ENCODE measurements at regions not wholly inside any gene's neighbourhood (a gene's known extent, or its start where the extent isn't known, plus 50 kb on each side); places are given as distances from the start of the nearest gene placed in this dataset.

DNA sequence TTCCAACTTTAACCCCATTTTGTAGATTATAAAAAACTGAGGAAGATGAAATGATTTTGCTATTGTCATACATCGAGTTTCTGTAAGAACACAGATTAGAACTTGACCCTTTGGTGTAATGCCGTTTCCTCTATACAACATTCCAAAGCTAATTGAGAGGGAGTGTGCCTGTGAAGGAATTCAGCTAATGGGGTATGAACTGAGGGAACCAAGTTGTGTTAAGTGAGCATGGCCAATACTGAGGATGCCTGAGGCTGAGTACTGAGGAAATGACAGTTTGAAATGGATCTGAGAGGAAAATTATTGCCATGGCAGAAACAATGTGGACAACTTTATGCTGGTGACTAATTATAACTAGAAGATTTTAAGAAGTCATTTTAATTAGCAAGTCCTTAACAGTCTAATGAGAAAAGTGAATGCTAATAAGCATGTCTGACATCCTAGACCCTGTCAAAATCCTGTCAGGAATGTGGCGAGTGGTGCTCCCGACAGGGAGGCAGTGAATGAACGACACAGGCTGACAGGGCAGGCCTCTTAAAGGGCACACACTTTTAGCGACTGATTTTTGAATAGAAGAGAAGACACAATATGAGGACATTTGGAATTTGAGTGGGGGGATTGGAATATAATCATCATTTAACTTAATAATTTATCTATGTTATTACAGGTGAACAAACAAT is 262.5 kb downstream of the HLX start:
- TF ChIP-seq PPARA (CRISPR knock-in tag; IDR thresholded peaks at IDR 0.05; ENCODE audit: borderline replicate concordance) (no peak), ESRRG (CRISPR knock-in tag; IDR thresholded peaks at IDR 0.05) (no peak), BACH2 (CRISPR knock-in tag; IDR thresholded peaks at IDR 0.05; ENCODE audit: borderline replicate concordance) (no peak), ZFP3 (CRISPR knock-in tag; IDR thresholded peaks at IDR 0.05) (no peak), ZNF565 (CRISPR knock-in tag; conservative IDR thresholded peaks at IDR 0.05; ENCODE audit: low read depth) (no peak), ZFP30 (CRISPR knock-in tag; IDR thresholded peaks at IDR 0.05) (no peak), ZC3H10 (CRISPR knock-in tag; IDR thresholded peaks at IDR 0.05) (no peak), RARB (CRISPR knock-in tag; IDR thresholded peaks at IDR 0.05) (no peak), GLIS3 (CRISPR knock-in tag; IDR thresholded peaks at IDR 0.05) (no peak)
- TF ChIP-seq, protein P1, sequence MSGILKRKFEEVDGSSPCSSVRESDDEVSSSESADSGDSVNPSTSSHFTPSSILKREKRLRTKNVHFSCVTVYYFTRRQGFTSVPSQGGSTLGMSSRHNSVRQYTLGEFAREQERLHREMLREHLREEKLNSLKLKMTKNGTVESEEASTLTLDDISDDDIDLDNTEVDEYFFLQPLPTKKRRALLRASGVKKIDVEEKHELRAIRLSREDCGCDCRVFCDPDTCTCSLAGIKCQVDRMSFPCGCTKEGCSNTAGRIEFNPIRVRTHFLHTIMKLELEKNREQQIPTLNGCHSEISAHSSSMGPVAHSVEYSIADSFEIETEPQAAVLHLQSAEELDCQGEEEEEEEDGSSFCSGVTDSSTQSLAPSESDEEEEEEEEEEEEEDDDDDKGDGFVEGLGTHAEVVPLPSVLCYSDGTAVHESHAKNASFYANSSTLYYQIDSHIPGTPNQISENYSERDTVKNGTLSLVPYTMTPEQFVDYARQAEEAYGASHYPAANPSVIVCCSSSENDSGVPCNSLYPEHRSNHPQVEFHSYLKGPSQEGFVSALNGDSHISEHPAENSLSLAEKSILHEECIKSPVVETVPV (CRISPR knock-in tag; IDR thresholded peaks at IDR 0.05), result no peak
- TF ChIP-seq, protein P2, sequence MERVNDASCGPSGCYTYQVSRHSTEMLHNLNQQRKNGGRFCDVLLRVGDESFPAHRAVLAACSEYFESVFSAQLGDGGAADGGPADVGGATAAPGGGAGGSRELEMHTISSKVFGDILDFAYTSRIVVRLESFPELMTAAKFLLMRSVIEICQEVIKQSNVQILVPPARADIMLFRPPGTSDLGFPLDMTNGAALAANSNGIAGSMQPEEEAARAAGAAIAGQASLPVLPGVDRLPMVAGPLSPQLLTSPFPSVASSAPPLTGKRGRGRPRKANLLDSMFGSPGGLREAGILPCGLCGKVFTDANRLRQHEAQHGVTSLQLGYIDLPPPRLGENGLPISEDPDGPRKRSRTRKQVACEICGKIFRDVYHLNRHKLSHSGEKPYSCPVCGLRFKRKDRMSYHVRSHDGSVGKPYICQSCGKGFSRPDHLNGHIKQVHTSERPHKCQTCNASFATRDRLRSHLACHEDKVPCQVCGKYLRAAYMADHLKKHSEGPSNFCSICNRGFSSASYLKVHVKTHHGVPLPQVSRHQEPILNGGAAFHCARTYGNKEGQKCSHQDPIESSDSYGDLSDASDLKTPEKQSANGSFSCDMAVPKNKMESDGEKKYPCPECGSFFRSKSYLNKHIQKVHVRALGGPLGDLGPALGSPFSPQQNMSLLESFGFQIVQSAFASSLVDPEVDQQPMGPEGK (CRISPR knock-in tag; IDR thresholded peaks at IDR 0.05; ENCODE audit: borderline replicate concordance), result no peak
- TF ChIP-seq, protein P3, sequence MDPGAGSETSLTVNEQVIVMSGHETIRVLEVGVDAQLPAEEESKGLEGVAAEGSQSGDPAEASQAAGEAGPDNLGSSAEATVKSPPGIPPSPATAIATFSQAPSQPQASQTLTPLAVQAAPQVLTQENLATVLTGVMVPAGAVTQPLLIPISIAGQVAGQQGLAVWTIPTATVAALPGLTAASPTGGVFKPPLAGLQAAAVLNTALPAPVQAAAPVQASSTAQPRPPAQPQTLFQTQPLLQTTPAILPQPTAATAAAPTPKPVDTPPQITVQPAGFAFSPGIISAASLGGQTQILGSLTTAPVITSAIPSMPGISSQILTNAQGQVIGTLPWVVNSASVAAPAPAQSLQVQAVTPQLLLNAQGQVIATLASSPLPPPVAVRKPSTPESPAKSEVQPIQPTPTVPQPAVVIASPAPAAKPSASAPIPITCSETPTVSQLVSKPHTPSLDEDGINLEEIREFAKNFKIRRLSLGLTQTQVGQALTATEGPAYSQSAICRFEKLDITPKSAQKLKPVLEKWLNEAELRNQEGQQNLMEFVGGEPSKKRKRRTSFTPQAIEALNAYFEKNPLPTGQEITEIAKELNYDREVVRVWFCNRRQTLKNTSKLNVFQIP (CRISPR knock-in tag; IDR thresholded peaks at IDR 0.05; ENCODE audit: borderline replicate concordance, low read depth), result no peak
- no peak for ATAC-seq

DNA sequence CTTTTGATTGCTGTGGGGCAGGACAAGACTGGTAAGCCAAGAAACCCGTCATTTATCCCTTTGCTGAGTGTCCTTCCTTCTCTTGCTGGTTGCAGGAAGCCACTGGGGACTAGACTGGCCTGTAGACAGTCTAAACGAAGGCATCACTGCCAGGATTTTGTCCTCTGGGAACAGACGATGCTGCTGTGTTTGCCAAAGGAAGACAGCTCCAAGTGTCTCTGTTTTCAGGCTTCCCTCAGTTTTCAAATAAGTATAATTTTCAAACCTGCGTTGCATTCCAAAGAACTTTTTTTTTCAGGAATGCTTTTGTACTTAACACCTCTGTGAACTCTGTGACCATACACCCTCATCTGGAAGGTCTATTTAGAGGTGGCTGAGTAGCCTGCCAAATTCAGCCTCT is 269.4 kb downstream of the HLX start:
- no peak for ATAC-seq
- TF ChIP-seq, protein P2 (CRISPR knock-in tag; IDR thresholded peaks at IDR 0.05; ENCODE audit: borderline replicate concordance), result no peak
- TF ChIP-seq, protein P1 (CRISPR knock-in tag; IDR thresholded peaks at IDR 0.05), result no peak
- TF ChIP-seq TCF4 (CRISPR knock-in tag; IDR thresholded peaks at IDR 0.05; ENCODE audit: borderline replicate concordance), result no peak
- no peak for TF ChIP-seq GLIS3 (CRISPR knock-in tag; IDR thresholded peaks at IDR 0.05)
- TF ChIP-seq SNAI2 (CRISPR knock-in tag; IDR thresholded peaks at IDR 0.05), result no peak
- TF ChIP-seq, protein P4, sequence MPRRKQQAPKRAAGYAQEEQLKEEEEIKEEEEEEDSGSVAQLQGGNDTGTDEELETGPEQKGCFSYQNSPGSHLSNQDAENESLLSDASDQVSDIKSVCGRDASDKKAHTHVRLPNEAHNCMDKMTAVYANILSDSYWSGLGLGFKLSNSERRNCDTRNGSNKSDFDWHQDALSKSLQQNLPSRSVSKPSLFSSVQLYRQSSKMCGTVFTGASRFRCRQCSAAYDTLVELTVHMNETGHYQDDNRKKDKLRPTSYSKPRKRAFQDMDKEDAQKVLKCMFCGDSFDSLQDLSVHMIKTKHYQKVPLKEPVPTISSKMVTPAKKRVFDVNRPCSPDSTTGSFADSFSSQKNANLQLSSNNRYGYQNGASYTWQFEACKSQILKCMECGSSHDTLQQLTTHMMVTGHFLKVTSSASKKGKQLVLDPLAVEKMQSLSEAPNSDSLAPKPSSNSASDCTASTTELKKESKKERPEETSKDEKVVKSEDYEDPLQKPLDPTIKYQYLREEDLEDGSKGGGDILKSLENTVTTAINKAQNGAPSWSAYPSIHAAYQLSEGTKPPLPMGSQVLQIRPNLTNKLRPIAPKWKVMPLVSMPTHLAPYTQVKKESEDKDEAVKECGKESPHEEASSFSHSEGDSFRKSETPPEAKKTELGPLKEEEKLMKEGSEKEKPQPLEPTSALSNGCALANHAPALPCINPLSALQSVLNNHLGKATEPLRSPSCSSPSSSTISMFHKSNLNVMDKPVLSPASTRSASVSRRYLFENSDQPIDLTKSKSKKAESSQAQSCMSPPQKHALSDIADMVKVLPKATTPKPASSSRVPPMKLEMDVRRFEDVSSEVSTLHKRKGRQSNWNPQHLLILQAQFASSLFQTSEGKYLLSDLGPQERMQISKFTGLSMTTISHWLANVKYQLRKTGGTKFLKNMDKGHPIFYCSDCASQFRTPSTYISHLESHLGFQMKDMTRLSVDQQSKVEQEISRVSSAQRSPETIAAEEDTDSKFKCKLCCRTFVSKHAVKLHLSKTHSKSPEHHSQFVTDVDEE (CRISPR knock-in tag; IDR thresholded peaks at IDR 0.05), result no peak
- TF ChIP-seq CSDC2 (CRISPR knock-in tag; IDR thresholded peaks at IDR 0.05), result no peak
- no peak for TF ChIP-seq PPARA (CRISPR knock-in tag; IDR thresholded peaks at IDR 0.05; ENCODE audit: borderline replicate concordance)
- TF ChIP-seq, protein P3 (CRISPR knock-in tag; IDR thresholded peaks at IDR 0.05; ENCODE audit: borderline replicate concordance, low read depth), result no peak
- no peak for TF ChIP-seq ISL1 (CRISPR knock-in tag; IDR thresholded peaks at IDR 0.05)
- TF ChIP-seq TOX (CRISPR knock-in tag; IDR thresholded peaks at IDR 0.05; ENCODE audit: borderline replicate concordance), result no peak
- TF ChIP-seq ZNF565 (CRISPR knock-in tag; conservative IDR thresholded peaks at IDR 0.05; ENCODE audit: low read depth), result no peak
- TF ChIP-seq ARNTL (CRISPR knock-in tag; IDR thresholded peaks at IDR 0.05; ENCODE audit: borderline replicate concordance, low read depth), result no peak
- no peak for TF ChIP-seq ZFP3 (CRISPR knock-in tag; IDR thresholded peaks at IDR 0.05)
- no peak for TF ChIP-seq ZNF70 (CRISPR knock-in tag; IDR thresholded peaks at IDR 0.05)
- TF ChIP-seq, protein P5, sequence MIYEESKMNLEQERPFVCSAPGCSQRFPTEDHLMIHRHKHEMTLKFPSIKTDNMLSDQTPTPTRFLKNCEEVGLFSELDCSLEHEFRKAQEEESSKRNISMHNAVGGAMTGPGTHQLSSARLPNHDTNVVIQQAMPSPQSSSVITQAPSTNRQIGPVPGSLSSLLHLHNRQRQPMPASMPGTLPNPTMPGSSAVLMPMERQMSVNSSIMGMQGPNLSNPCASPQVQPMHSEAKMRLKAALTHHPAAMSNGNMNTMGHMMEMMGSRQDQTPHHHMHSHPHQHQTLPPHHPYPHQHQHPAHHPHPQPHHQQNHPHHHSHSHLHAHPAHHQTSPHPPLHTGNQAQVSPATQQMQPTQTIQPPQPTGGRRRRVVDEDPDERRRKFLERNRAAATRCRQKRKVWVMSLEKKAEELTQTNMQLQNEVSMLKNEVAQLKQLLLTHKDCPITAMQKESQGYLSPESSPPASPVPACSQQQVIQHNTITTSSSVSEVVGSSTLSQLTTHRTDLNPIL (CRISPR knock-in tag; IDR thresholded peaks at IDR 0.05; ENCODE audit: low read depth), result no peak
- no peak for TF ChIP-seq ESRRG (CRISPR knock-in tag; IDR thresholded peaks at IDR 0.05)
- TF ChIP-seq ZNF8 (CRISPR knock-in tag; IDR thresholded peaks at IDR 0.05), result no peak
